ENCODE measurements at regions not wholly inside any gene's neighbourhood (a gene's known extent, or its start where the extent isn't known, plus 50 kb on each side); places are given as distances from the start of the nearest gene placed in this dataset.

DNA sequence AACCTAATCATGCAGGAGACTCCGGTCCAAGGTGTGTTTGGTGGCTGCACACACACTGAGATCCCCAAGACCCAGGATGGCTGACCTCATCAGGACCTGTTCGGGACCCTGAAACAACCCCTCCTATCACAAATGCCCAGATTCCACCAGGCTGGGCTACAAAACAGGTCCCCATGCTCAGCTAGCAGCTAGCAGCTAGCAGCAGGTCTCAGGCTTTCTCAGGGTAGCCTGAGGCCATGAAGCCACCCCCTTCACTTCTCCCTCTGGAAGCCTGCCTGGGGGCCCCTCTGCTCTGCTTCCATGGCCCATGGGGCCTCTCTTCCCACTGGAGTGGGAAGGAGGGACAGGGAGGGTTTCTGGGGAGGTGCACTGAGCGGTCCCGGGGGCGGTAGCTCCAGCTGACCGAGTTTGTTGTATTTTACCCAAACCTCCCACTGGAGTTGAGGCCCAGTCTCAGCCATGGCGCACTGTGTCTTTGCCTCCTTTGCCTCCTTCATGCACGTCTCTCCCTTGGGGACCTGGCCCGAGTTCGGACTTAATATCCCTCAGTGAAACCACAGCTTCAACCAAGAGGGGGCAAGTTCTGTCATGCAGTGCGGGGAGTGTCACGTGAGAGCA is 95.1 kb upstream of the GPR26 start:
- Histone ChIP-seq H3K36me3 (ENCODE audit: control insufficient read depth, insufficient read depth, low read length) (no peaks in the 10 kb centered on the region), H3K27ac (ENCODE audit: insufficient read depth, low read length, poor library complexity, severe bottlenecking) (no peak overlapping the region), H3K9me3 (ENCODE audit: control insufficient read depth in 2 of 2, low read length in 2 of 2) (no peaks in the 10 kb centered on the region), H3K4me3 (ENCODE audit: low read depth, low read length) (no peak overlapping the region), H3K27me3 (ENCODE audit: control insufficient read depth, insufficient read depth, low read length) (no peaks in the 10 kb centered on the region), H3K4me1 (ENCODE audit: control insufficient read depth, insufficient read depth, low read length, poor library complexity, severe bottlenecking) (no peaks in the 10 kb centered on the region)
- no peaks in the 10 kb centered on the region for H3K9me3 Mint-ChIP-seq
- peaks cover 15% of the 10 kb centered on the region for H3K27me3 Mint-ChIP-seq
- DNase-seq = no peak
- H3K4me1 Mint-ChIP-seq = no peaks in the 10 kb centered on the region
- H3K27ac Mint-ChIP-seq = no peak overlapping the region
- H3K36me3 Mint-ChIP-seq = no peaks in the 10 kb centered on the region
- no peak for ATAC-seq (ENCODE audit: low read depth in 2 of 2)
- no peak overlapping the region for H3K4me3 Mint-ChIP-seq

DNA sequence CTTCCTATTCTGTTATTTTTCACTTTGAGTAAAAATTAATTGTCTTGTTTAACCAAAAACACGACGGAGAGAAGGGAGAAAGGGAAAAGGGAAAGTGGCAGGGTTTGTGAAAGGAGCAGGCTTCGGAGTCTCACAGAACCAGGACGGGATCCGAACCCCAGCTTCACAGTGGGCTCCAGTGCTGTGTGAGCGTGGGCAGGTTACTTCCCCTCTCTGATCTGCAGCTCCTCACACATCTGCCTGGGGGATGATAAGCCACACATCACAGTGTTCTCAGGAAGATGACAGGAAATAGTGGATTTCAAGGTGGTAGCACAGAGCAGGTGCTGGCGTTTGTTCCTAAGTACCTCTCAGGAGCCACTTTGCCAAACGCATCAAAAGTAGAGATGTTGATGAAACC is 94.2 kb upstream of the GPR26 start:
- no peaks in the 10 kb centered on the region for H3K9me3 Mint-ChIP-seq
- no peak overlapping the region for H3K4me3 ChIP-seq (ENCODE audit: low read depth, low read length)
- H3K36me3 Mint-ChIP-seq = no peaks in the 10 kb centered on the region
- H3K4me1 ChIP-seq (ENCODE audit: control insufficient read depth, insufficient read depth, low read length, poor library complexity, severe bottlenecking) = no peaks in the 10 kb centered on the region
- H3K9me3 ChIP-seq (ENCODE audit: control insufficient read depth in 2 of 2, low read length in 2 of 2) = no peaks in the 10 kb centered on the region
- DNase-seq (no peak), ATAC-seq (ENCODE audit: low read depth in 2 of 2) (no peak)
- H3K27me3 Mint-ChIP-seq = peaks cover 20% of the 10 kb centered on the region
- H3K4me3 Mint-ChIP-seq = no peak overlapping the region
- H3K27me3 ChIP-seq (ENCODE audit: control insufficient read depth, insufficient read depth, low read length) = no peaks in the 10 kb centered on the region
- H3K36me3 ChIP-seq (ENCODE audit: control insufficient read depth, insufficient read depth, low read length) = no peaks in the 10 kb centered on the region
- H3K27ac Mint-ChIP-seq = no peak overlapping the region
- H3K27ac ChIP-seq (ENCODE audit: insufficient read depth, low read length, poor library complexity, severe bottlenecking) = no peak overlapping the region
- no peaks in the 10 kb centered on the region for H3K4me1 Mint-ChIP-seq

DNA sequence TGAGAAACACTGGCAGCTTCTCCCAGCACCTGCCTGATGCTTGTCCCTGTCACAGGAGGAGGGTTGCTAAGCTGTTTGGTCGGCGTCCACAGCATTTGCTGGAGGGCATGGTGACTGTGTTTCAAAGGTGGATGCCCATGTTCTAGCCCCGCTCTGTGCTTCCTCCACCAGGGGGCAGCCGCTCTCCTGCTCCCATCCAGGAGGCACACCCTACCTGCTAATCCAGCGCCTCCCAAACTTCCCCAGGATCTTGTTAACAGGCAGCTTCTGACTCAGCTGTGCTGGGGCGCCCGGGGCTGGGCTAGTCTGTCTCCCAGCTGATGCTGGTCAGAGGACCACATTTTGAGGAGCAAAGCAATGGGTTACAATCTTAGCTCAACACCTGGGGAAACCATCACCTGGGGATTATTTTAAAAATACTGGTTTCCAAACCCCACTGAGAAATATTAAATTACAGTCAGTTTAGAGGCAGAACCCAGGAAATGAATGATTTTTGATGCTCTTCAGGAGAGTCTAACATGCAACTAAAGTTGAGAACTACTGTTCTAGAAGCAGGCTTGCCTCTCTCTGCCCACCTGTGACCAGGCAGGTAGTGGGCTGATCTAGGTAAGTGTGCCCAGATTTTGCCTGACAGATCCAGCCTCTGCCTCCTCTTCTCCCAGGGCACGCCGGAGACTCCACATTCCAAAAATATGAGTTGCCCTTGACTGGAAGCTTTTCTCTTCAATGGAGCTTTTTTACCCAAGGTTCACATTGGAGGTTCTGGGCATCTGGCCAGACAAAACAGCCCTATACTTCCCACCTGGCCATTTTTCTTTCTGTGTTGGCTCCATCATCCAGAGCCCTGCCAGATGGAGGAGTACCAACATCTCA is 92.7 kb upstream of the GPR26 start:
- peak; percentile 34 to 38 for ATAC-seq (ENCODE audit: low read depth in 2 of 2)

DNA sequence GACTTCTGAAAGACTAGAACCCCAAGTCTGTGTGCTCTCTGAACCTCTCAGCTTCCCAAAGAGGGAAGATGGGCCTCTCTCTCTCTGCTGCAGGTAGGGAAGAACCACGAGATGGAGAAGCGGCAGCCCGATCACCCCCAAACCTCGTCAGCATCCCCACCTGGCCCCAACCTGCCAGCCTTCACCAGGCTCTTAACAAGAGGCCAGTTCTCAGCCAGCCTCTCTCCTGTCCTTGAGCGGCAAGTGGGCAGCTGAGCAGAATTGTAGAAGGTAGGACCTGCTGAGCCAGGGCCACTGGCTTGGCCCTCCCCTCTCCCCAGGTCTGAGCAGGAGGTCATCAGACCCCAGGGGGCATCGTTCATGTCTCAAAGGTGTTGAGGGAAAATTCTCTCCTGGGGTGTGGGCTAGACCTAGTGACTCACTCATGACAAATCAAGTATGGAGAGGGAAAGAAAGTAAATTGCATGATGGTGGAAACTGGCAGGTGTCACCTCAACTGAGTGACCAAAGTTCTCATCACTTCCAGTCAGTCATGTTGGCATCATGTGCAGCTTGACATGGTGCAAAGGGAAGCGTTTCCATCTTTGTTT is 92.0 kb upstream of the GPR26 start:
- H3K4me3 Mint-ChIP-seq = no peak overlapping the region
- H3K9me3 Mint-ChIP-seq = peaks cover 0 to 2% (median 0%) of the 10 kb centered on the region in 7 donors
- no peaks in the 10 kb centered on the region for H3K4me1 Mint-ChIP-seq
- no peak overlapping the region for H3K27ac ChIP-seq (ENCODE audit: insufficient read depth, low read length, poor library complexity, severe bottlenecking)
- H3K27me3 ChIP-seq (ENCODE audit: control insufficient read depth, insufficient read depth, low read length) = no peaks in the 10 kb centered on the region
- no peaks in the 10 kb centered on the region for H3K36me3 Mint-ChIP-seq
- H3K9me3 ChIP-seq (ENCODE audit: control insufficient read depth in 2 of 2, low read length in 2 of 2) = no peaks in the 10 kb centered on the region
- ATAC-seq (ENCODE audit: low read depth in 2 of 2) = no peak
- H3K4me3 ChIP-seq (ENCODE audit: low read depth, low read length) = no peak overlapping the region
- no peak for DNase-seq
- no peak overlapping the region for H3K27ac Mint-ChIP-seq
- no peaks in the 10 kb centered on the region for H3K36me3 ChIP-seq (ENCODE audit: control insufficient read depth, insufficient read depth, low read length)
- peaks cover 11% of the 10 kb centered on the region for H3K27me3 Mint-ChIP-seq
- H3K4me1 ChIP-seq (ENCODE audit: control insufficient read depth, insufficient read depth, low read length, poor library complexity, severe bottlenecking) = no peaks in the 10 kb centered on the region

More for the DNA sequence above, 92.7 kb upstream of the GPR26 start:
- Mint-ChIP-seq H3K36me3 (no peaks in the 10 kb centered on the region), H3K9me3 (peaks cover 0 to 2% (median 0%) of the 10 kb centered on the region in 7 donors), H3K4me1 (no peaks in the 10 kb centered on the region), H3K27me3 (peaks cover 11% of the 10 kb centered on the region), H3K4me3 (no peak overlapping the region), H3K27ac (no peak overlapping the region)
- H3K4me3 ChIP-seq (ENCODE audit: low read depth, low read length) = no peak overlapping the region
- no peaks in the 10 kb centered on the region for H3K9me3 ChIP-seq (ENCODE audit: control insufficient read depth in 2 of 2, low read length in 2 of 2)
- peak in 2 of 3 donors; percentile 11 to 31 for DNase-seq
- H3K27ac ChIP-seq (ENCODE audit: insufficient read depth, low read length, poor library complexity, severe bottlenecking) = no peak overlapping the region
- H3K4me1 ChIP-seq (ENCODE audit: control insufficient read depth, insufficient read depth, low read length, poor library complexity, severe bottlenecking) = no peaks in the 10 kb centered on the region
- no peaks in the 10 kb centered on the region for H3K36me3 ChIP-seq (ENCODE audit: control insufficient read depth, insufficient read depth, low read length)
- H3K27me3 ChIP-seq (ENCODE audit: control insufficient read depth, insufficient read depth, low read length) = no peaks in the 10 kb centered on the region

DNA sequence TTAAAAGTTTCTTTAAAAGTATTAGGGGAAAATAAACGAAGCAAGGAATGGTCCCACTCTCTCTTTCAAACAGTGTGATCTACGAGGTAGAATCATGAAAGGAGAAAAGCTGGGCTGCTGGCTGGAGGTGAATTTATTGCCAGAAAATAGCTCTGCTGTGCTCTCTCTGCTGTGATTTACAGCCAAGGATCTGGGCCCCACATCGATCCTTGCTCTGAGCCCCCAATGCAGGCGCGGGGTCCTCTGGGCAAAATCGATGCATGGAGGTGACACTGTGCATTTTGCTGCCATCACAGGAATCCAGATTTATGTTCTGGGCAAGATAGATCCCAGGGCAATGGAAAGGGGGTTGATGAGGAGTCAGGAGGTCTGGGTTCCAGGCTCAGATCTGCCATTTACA is 91.0 kb upstream of the GPR26 start:
- no peak for DNase-seq
- Mint-ChIP-seq H3K36me3 (no peaks in the 10 kb centered on the region), H3K27me3 (peaks cover 11% of the 10 kb centered on the region), H3K27ac (no peak overlapping the region), H3K9me3 (peaks cover 0 to 2% (median 0%) of the 10 kb centered on the region in 7 donors), H3K4me3 (no peak overlapping the region), H3K4me1 (no peaks in the 10 kb centered on the region)
- H3K27ac ChIP-seq (ENCODE audit: insufficient read depth, low read length, poor library complexity, severe bottlenecking) = no peak overlapping the region
- no peaks in the 10 kb centered on the region for H3K4me1 ChIP-seq (ENCODE audit: control insufficient read depth, insufficient read depth, low read length, poor library complexity, severe bottlenecking)
- no peaks in the 10 kb centered on the region for H3K9me3 ChIP-seq (ENCODE audit: control insufficient read depth in 2 of 2, low read length in 2 of 2)
- H3K4me3 ChIP-seq (ENCODE audit: low read depth, low read length) = no peak overlapping the region
- ATAC-seq (ENCODE audit: low read depth in 2 of 2) = no peak
- H3K27me3 ChIP-seq (ENCODE audit: control insufficient read depth, insufficient read depth, low read length) = no peaks in the 10 kb centered on the region
- H3K36me3 ChIP-seq (ENCODE audit: control insufficient read depth, insufficient read depth, low read length) = no peaks in the 10 kb centered on the region

DNA sequence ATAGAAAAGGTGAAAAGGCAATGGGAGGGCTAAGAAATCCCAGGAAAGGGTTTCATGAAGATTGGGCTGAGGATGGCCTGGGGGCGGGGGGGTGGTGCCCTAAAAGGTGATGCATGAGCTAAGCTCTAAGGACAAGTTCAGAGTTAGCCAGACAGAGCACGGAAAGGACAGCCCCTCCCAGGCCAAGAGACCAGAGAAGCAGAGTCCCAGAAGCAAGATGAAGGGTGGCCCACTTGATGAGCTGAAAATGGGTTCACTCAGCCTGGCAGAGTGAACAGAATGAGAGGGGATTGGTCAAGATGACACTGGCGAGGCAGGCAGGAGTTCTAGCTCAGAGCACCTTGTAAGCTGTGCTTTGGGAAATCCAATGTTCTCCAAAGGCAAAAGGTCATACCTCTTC is 89.4 kb upstream of the GPR26 start:
- Mint-ChIP-seq H3K4me3 (no peak overlapping the region), H3K4me1 (no peaks in the 10 kb centered on the region), H3K9me3 (peaks cover 0 to 2% (median 0%) of the 10 kb centered on the region in 7 donors), H3K36me3 (no peaks in the 10 kb centered on the region), H3K27ac (peak overlapping the region in 1 of 3 donors; percentile 23), H3K27me3 (peaks cover 17% of the 10 kb centered on the region)
- H3K4me3 ChIP-seq (ENCODE audit: low read depth, low read length) = no peak overlapping the region
- H3K27me3 ChIP-seq (ENCODE audit: control insufficient read depth, insufficient read depth, low read length) = no peaks in the 10 kb centered on the region
- DNase-seq (no peak), ATAC-seq (ENCODE audit: low read depth in 2 of 2) (no peak)
- H3K9me3 ChIP-seq (ENCODE audit: control insufficient read depth in 2 of 2, low read length in 2 of 2) = no peaks in the 10 kb centered on the region
- no peaks in the 10 kb centered on the region for H3K4me1 ChIP-seq (ENCODE audit: control insufficient read depth, insufficient read depth, low read length, poor library complexity, severe bottlenecking)
- H3K36me3 ChIP-seq (ENCODE audit: control insufficient read depth, insufficient read depth, low read length) = no peaks in the 10 kb centered on the region
- no peak overlapping the region for H3K27ac ChIP-seq (ENCODE audit: insufficient read depth, low read length, poor library complexity, severe bottlenecking)

DNA sequence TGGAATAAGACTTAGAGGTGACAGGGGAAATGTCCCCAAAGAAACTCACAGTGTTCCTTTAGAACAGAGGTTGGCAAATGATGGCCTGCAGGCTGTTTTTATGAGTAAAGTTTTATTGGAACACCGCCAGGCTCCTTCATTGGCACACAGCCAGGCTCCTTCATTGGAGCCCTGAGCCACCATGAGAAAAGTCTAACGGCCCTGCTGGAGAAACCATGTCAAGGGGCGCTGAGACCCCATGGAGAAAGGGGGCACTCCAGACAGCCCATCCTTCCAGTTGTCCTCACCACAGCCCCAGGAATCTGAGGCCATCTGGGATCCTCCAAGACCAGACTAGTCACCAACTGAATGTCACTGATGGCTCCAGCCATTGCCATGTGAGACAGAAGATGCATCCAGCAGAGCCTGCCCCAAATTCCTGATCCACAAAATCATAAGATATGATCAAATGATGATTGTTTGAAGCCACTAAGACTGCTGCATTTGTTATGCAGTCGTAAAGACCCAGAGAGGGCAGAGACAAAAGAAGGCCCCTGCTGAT is 88.2 kb upstream of the GPR26 start:
- Histone ChIP-seq H3K4me1 (ENCODE audit: control insufficient read depth, insufficient read depth, low read length, poor library complexity, severe bottlenecking) (no peaks in the 10 kb centered on the region), H3K27me3 (ENCODE audit: control insufficient read depth, insufficient read depth, low read length) (peaks cover 2% of the 10 kb centered on the region), H3K36me3 (ENCODE audit: control insufficient read depth, insufficient read depth, low read length) (no peaks in the 10 kb centered on the region), H3K9me3 (ENCODE audit: control insufficient read depth in 2 of 2, low read length in 2 of 2) (no peaks in the 10 kb centered on the region), H3K4me3 (ENCODE audit: low read depth, low read length) (no peak overlapping the region), H3K27ac (ENCODE audit: insufficient read depth, low read length, poor library complexity, severe bottlenecking) (no peak overlapping the region)
- Mint-ChIP-seq H3K27me3 (peaks cover 20% of the 10 kb centered on the region), H3K4me1 (no peaks in the 10 kb centered on the region), H3K4me3 (no peak overlapping the region), H3K36me3 (no peaks in the 10 kb centered on the region), H3K9me3 (peaks cover 0 to 2% (median 0%) of the 10 kb centered on the region in 7 donors), H3K27ac (no peak overlapping the region)
- no peak for ATAC-seq (ENCODE audit: low read depth in 2 of 2)
- no peak for DNase-seq
